ENCODE measurements at regions not wholly inside any gene's neighbourhood (a gene's known extent, or its start where the extent isn't known, plus 50 kb on each side); places are given as distances from the start of the nearest gene placed in this dataset.

GRCh38 chr2:167832868-167833287, 414.5 kb downstream of the STK39 start:
- TF ChIP-seq CTCF (IDR thresholded peaks at IDR 0.05), result no peak
- Histone ChIP-seq H3K4me1 (no peaks in the 10 kb centered on the region), H3K9me3 (no peaks in the 10 kb centered on the region), H3K36me3 (no peaks in the 10 kb centered on the region), H3K4me3 (no peak overlapping the region), H3K27ac (no peak overlapping the region), H3K27me3 (no peaks in the 10 kb centered on the region)
- no peak for ATAC-seq
- intact Hi-C loops (cut with DNase I), result no loop called here
- DNase-seq, result no peak

GRCh38 chr2:167827352-167828097, 419.9 kb downstream of the STK39 start:
- Histone ChIP-seq H3K36me3 (no peaks in the 10 kb centered on the region), H3K4me1 (no peaks in the 10 kb centered on the region), H3K9me3 (no peaks in the 10 kb centered on the region), H3K27ac (no peak overlapping the region), H3K4me3 (no peak overlapping the region), H3K27me3 (no peaks in the 10 kb centered on the region)
- TF ChIP-seq CTCF (IDR thresholded peaks at IDR 0.05), result no peak
- intact Hi-C loops (cut with DNase I), result no loop called here
- ATAC-seq, result peak; percentile 67
- DNase-seq, result no peak

- ATAC-seq (no peak), DNase-seq (no peak)
- no peak overlapping the region for H3K27ac ChIP-seq
- H3K27me3 ChIP-seq, result no peaks in the 10 kb centered on the region
- no peak overlapping the region for H3K4me3 ChIP-seq
- H3K36me3 ChIP-seq, result no peaks in the 10 kb centered on the region
- TF ChIP-seq CTCF (IDR thresholded peaks at IDR 0.05), result no peak
- intact Hi-C loops (cut with DNase I), result no loop called here
- H3K4me1 ChIP-seq, result no peaks in the 10 kb centered on the region
- no peaks in the 10 kb centered on the region for H3K9me3 ChIP-seq
Observed at GRCh38 chr2:167826906-167827305, 420.5 kb downstream of the STK39 start.

GRCh38 chr2:167825664-167826063, 421.7 kb downstream of the STK39 start:
- H3K4me3 ChIP-seq, result no peak overlapping the region
- no peak overlapping the region for H3K27ac ChIP-seq
- no peak for TF ChIP-seq CTCF (IDR thresholded peaks at IDR 0.05)
- H3K27me3 ChIP-seq, result no peaks in the 10 kb centered on the region
- no peaks in the 10 kb centered on the region for H3K9me3 ChIP-seq
- no peaks in the 10 kb centered on the region for H3K4me1 ChIP-seq
- ATAC-seq (no peak), DNase-seq (no peak)
- H3K36me3 ChIP-seq, result no peaks in the 10 kb centered on the region
- intact Hi-C loops (cut with DNase I), result no loop called here

- H3K27me3 ChIP-seq, result no peaks in the 10 kb centered on the region
- ATAC-seq (no peak), DNase-seq (no peak)
- H3K9me3 ChIP-seq, result no peaks in the 10 kb centered on the region
- TF ChIP-seq CTCF (IDR thresholded peaks at IDR 0.05), result no peak
- no peaks in the 10 kb centered on the region for H3K36me3 ChIP-seq
- no peaks in the 10 kb centered on the region for H3K4me1 ChIP-seq
- intact Hi-C loops (cut with DNase I), result no loop called here
- H3K27ac ChIP-seq, result no peak overlapping the region
- H3K4me3 ChIP-seq, result no peak overlapping the region
Observed at GRCh38 chr2:167822690-167823465, 424.5 kb downstream of the STK39 start.
